HL-60 (cell line): ENCODE measurements at regions not wholly inside any gene's neighbourhood (a gene's known extent, or its start where the extent isn't known, plus 50 kb on each side); places are given as distances from the start of the nearest gene placed in this dataset.

Experiments used
- DNase-seq, 2 experiments: peaks; one replicate each; pipeline ENCODE4 v3.0.0-alpha.2; 2010 to 2020; ENCODE audit warnings: low read depth in 1 of 2, low spot score in 1 of 2
- H3K27ac ChIP-seq: fragments of 250-450 bp; sonication (Bioruptor Pico); replicated peaks from 2 replicates; pipeline ENCODE4 v1.5.1; 2020; ENCODE audit warnings: mild to moderate bottlenecking, moderate library complexity
- H3K27me3 ChIP-seq: fragments of 250-450 bp; sonication (Bioruptor Pico); 2 replicates; pipeline ENCODE4 v1.5.1; 2021; ENCODE audit warnings: mild to moderate bottlenecking, moderate library complexity; ENCODE audit not compliant: insufficient read depth, poor library complexity, severe bottlenecking
- H3K4me3 ChIP-seq: replicated peaks from 2 replicates; pipeline ENCODE4 v1.5.1; 2011; ENCODE audit warnings: mild to moderate bottlenecking, control low read depth, low read length; ENCODE audit not compliant: insufficient read depth
- CTCF ChIP-seq: IDR thresholded peaks from one replicate; pipeline ENCODE4 v1.5.1; 2011; ENCODE audit warnings: low read length, control low read depth, inconsistent platforms; ENCODE audit not compliant: insufficient read depth
- GABPA ChIP-seq: IDR thresholded peaks from 2 replicates; pipeline ENCODE4 v1.6.1; 2012; ENCODE audit warnings: low read depth
- POLR2AphosphoS5 ChIP-seq: IDR thresholded peaks from 2 replicates; pipeline ENCODE4 v1.6.1; 2012; ENCODE audit warnings: low read depth
- REST ChIP-seq: IDR thresholded peaks from 2 replicates; pipeline ENCODE4 v1.6.1; 2012; ENCODE audit warnings: low read depth; ENCODE audit not compliant: insufficient replicate concordance
- SPI1 ChIP-seq: IDR thresholded peaks from 2 replicates; pipeline ENCODE4 v1.6.1; 2012; ENCODE audit warnings: low read depth, mild to moderate bottlenecking, borderline replicate concordance

GRCh38 chr7:69336976-69337375, 261.3 kb upstream of the AUTS2 start:
- Histone ChIP-seq H3K27ac (no peak overlapping the region), H3K4me3 (no peak overlapping the region), H3K27me3 (no peaks in the 10 kb centered on the region)
- no peak for DNase-seq
- no peak for TF ChIP-seq POLR2AphosphoS5
- no peak for TF ChIP-seq SPI1
- TF ChIP-seq CTCF = no peak
- no peak for TF ChIP-seq GABPA
- TF ChIP-seq REST = no peak

- no peak for DNase-seq
- Histone ChIP-seq H3K4me3 (no peak overlapping the region), H3K27me3 (no peaks in the 10 kb centered on the region), H3K27ac (no peak overlapping the region)
- TF ChIP-seq SPI1 = no peak
- TF ChIP-seq POLR2AphosphoS5 = no peak
- no peak for TF ChIP-seq CTCF
- TF ChIP-seq REST = no peak
- no peak for TF ChIP-seq GABPA
Observed at GRCh38 chr7:69338144-69338543, 260.1 kb upstream of the AUTS2 start.

- no peak for DNase-seq
- TF ChIP-seq REST (no peak), GABPA (no peak), POLR2AphosphoS5 (no peak), SPI1 (no peak), CTCF (no peak)
- Histone ChIP-seq H3K27me3 (no peaks in the 10 kb centered on the region), H3K4me3 (no peak overlapping the region), H3K27ac (no peak overlapping the region)
Observed at GRCh38 chr7:69341288-69341687, 257.0 kb upstream of the AUTS2 start.
